Endodermal cell (in vitro differentiated cells): ENCODE measurements at regions not wholly inside any gene's neighbourhood (a gene's known extent, or its start where the extent isn't known, plus 50 kb on each side); places are given as distances from the start of the nearest gene placed in this dataset.

ENCODE experiments used
- DNase-seq: peaks from one replicate; pipeline ENCODE4 v3.0.0-alpha.2; 2017
- H3K27ac ChIP-seq: 2 replicates; pipeline ENCODE4 v1.5.1; 2013; ENCODE audit warnings: mild to moderate bottlenecking, low read depth, low read length, moderate library complexity
- H3K27me3 ChIP-seq: 2 replicates; pipeline ENCODE4 v1.6.1; 2013; ENCODE audit warnings: mild to moderate bottlenecking, low read length, moderate library complexity; ENCODE audit not compliant: insufficient read depth, control insufficient read depth, poor library complexity, severe bottlenecking
- H3K36me3 ChIP-seq: 2 replicates; pipeline ENCODE4 v1.7.0; 2013; ENCODE audit warnings: mild to moderate bottlenecking, low read length, moderate library complexity; ENCODE audit not compliant: control insufficient read depth, insufficient read depth
- H3K4me1 ChIP-seq: one replicate; pipeline ENCODE4 v1.7.0; 2013; ENCODE audit warnings: low read length; ENCODE audit not compliant: control insufficient read depth, insufficient read depth
- H3K4me3 ChIP-seq: 2 replicates; pipeline ENCODE4 v1.5.1; 2013; ENCODE audit warnings: mild to moderate bottlenecking, low read length, moderate library complexity
- H3K9ac ChIP-seq: 2 replicates; pipeline ENCODE4 v1.6.1; 2013; ENCODE audit warnings: mild to moderate bottlenecking, low read length, moderate library complexity; ENCODE audit not compliant: poor library complexity, severe bottlenecking; ENCODE audit errors: extremely low read depth
- H3K9me3 ChIP-seq: 2 replicates; pipeline ENCODE4 v1.6.1; 2013; ENCODE audit warnings: mild to moderate bottlenecking, low read length, moderate library complexity; ENCODE audit not compliant: control insufficient read depth
- H3K27ac Mint-ChIP-seq: 2 replicates; pipeline ENCODE4 v1.8.0; 2020; ENCODE audit warnings: mixed read lengths
- H3K27me3 Mint-ChIP-seq: 2 replicates; pipeline ENCODE4 v1.8.0; 2021; ENCODE audit warnings: mild to moderate bottlenecking, mixed read lengths; ENCODE audit not compliant: insufficient read depth
- H3K36me3 Mint-ChIP-seq: 2 replicates; pipeline ENCODE4 v1.8.0; 2020; ENCODE audit warnings: low read depth, mixed read lengths
- H3K4me1 Mint-ChIP-seq: 2 replicates; pipeline ENCODE4 v1.8.0; 2020; ENCODE audit warnings: mixed read lengths
- H3K4me3 Mint-ChIP-seq: 2 replicates; pipeline ENCODE4 v1.8.0; 2020; ENCODE audit warnings: mild to moderate bottlenecking, moderate library complexity, mixed read lengths
- H3K9me3 Mint-ChIP-seq: 2 replicates; pipeline ENCODE4 v1.8.0; 2020; ENCODE audit warnings: mild to moderate bottlenecking, mixed read lengths
- WGBS, 2 experiments: methylation state at CpG; one replicate each; pipeline versions ENCODE4 v1.1.5 to v1.1.7; 2013; ENCODE audit warnings: missing lambda C conversion rate in 2 of 2, mixed read lengths in 1 of 2; ENCODE audit not compliant: insufficient coverage in 1 of 2, insufficient read length in 1 of 2; 5-methylcytosine and 5-hydroxymethylcytosine counted together
- TF ChIP-seq, protein P1 (sequence below): fragments of 200-600 bp; sonication (generic); conservative IDR thresholded peaks from 2 replicates; pipeline ENCODE4 v1.5.0; 2021; ENCODE audit warnings: antibody characterized with exemption, mild to moderate bottlenecking

DNA sequence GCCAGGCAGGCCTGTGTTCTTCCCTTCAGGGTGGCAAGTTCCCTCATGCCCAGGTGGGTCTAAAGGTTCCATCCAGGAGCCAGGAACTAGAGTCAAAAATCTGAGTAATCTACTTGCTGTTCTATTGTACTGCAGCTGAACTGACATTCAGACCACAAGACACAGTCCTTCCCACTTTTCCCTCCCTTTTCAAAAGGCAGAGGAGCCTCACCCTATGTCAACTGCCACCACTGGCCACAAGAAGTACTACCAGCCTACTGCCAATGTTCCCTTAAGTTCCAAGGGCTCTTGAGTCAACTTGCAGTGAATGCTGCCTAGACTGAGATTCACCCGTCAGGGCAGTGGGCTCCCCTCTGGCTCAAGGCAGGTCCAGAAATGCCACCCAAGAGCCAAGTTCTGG is 133.5 kb downstream of the FAM47B start:
- TF ChIP-seq, protein P1, sequence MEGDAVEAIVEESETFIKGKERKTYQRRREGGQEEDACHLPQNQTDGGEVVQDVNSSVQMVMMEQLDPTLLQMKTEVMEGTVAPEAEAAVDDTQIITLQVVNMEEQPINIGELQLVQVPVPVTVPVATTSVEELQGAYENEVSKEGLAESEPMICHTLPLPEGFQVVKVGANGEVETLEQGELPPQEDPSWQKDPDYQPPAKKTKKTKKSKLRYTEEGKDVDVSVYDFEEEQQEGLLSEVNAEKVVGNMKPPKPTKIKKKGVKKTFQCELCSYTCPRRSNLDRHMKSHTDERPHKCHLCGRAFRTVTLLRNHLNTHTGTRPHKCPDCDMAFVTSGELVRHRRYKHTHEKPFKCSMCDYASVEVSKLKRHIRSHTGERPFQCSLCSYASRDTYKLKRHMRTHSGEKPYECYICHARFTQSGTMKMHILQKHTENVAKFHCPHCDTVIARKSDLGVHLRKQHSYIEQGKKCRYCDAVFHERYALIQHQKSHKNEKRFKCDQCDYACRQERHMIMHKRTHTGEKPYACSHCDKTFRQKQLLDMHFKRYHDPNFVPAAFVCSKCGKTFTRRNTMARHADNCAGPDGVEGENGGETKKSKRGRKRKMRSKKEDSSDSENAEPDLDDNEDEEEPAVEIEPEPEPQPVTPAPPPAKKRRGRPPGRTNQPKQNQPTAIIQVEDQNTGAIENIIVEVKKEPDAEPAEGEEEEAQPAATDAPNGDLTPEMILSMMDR, result peak; percentile 52
- Histone ChIP-seq H3K4me1 (no peaks in the 10 kb centered on the region), H3K36me3 (no peaks in the 10 kb centered on the region), H3K27me3 (no peaks in the 10 kb centered on the region), H3K9ac (no peak overlapping the region), H3K9me3 (no peaks in the 10 kb centered on the region), H3K27ac (no peak overlapping the region), H3K4me3 (no peak overlapping the region)
- DNase-seq, result peak; percentile 49
- 81% methylated on average over 1 of the region's 1 CpG; no CpG with 5 or more reads in 1 of the 2 experiments for WGBS, 2 experiments
- H3K27ac Mint-ChIP-seq, result no peak overlapping the region
- no peaks in the 10 kb centered on the region for H3K4me1 Mint-ChIP-seq
- no peak overlapping the region for H3K4me3 Mint-ChIP-seq
- H3K36me3 Mint-ChIP-seq, result no peaks in the 10 kb centered on the region
- H3K9me3 Mint-ChIP-seq, result peaks cover 67% of the 10 kb centered on the region
- H3K27me3 Mint-ChIP-seq, result no peaks in the 10 kb centered on the region

DNA sequence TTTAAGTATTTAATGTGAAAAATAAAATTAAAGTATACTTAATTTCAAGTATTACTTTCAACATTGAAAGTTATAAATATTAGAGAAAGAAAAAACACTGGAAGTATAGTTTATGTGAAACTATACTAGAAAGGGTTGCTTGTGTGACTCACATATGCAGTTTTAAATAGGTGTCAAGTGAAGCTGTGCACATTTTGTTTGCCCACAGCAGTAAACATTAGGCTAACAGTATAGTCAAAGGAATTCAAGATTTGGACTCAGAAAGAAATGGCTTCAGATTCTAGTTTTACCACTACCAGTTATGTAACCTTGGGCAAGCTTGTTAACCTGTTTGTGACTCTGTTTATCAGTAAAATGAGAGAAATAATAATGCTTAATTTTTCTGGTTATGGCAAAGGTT is 148.2 kb downstream of the FAM47B start:
- H3K27me3 Mint-ChIP-seq, result no peaks in the 10 kb centered on the region

DNA sequence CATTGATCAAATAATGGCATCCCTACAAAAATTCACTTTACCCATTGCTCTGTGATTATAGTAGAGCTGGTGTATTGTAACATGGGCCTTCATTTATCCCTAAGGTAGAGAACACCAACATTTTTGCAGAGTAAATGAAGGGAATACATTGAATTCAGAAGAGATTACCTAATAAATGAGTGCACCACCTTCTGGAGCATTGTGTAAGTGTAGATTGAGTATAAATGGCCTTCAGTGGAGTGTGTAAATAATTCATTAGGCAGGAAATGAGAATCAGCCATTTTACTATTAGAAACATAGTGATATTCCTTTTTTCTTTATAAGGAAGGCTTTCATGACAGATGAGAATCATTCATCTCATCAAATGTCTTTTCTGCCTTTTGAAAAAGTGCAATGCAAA is 155.8 kb downstream of the FAM47B start:
- H3K36me3 ChIP-seq, result no peaks in the 10 kb centered on the region
- H3K9ac ChIP-seq, result no peak overlapping the region
- DNase-seq, result no peak
- no peak overlapping the region for H3K27ac Mint-ChIP-seq
- H3K27me3 Mint-ChIP-seq, result no peaks in the 10 kb centered on the region
- no peaks in the 10 kb centered on the region for H3K9me3 ChIP-seq
- no peaks in the 10 kb centered on the region for H3K27me3 ChIP-seq
- no peak overlapping the region for H3K4me3 Mint-ChIP-seq
- no peak overlapping the region for H3K4me3 ChIP-seq
- H3K9me3 Mint-ChIP-seq, result peaks cover 57% of the 10 kb centered on the region
- H3K4me1 Mint-ChIP-seq, result no peaks in the 10 kb centered on the region
- H3K36me3 Mint-ChIP-seq, result no peaks in the 10 kb centered on the region
- TF ChIP-seq, protein P1, result no peak
- no peak overlapping the region for H3K27ac ChIP-seq
- no peaks in the 10 kb centered on the region for H3K4me1 ChIP-seq

More for the DNA sequence above, 148.2 kb downstream of the FAM47B start:
- peaks cover 15% of the 10 kb centered on the region for H3K9me3 ChIP-seq
- peaks cover 55% of the 10 kb centered on the region for H3K9me3 Mint-ChIP-seq
- no peak overlapping the region for H3K4me3 Mint-ChIP-seq
- H3K4me3 ChIP-seq, result no peak overlapping the region
- H3K4me1 ChIP-seq, result no peaks in the 10 kb centered on the region
- H3K4me1 Mint-ChIP-seq, result no peaks in the 10 kb centered on the region
- no peak for DNase-seq
- H3K27ac ChIP-seq, result no peak overlapping the region
- H3K36me3 Mint-ChIP-seq, result no peaks in the 10 kb centered on the region
- H3K36me3 ChIP-seq, result no peaks in the 10 kb centered on the region
- no peak overlapping the region for H3K27ac Mint-ChIP-seq
- TF ChIP-seq, protein P1, result no peak
- H3K27me3 ChIP-seq, result no peaks in the 10 kb centered on the region
- H3K9ac ChIP-seq, result no peak overlapping the region
